Urothelium cell line (cell line): ENCODE measurements at regions not wholly inside any gene's neighbourhood (a gene's known extent, or its start where the extent isn't known, plus 50 kb on each side); places are given as distances from the start of the nearest gene placed in this dataset.

Experiments
- DNase-seq: peaks from one replicate; pipeline ENCODE4 v3.0.0; 2011; ENCODE audit warnings: low spot score, mixed read lengths
- FAIRE-seq: peaks from 2 replicates; lab custom pipeline; 2011; peaks lifted over from hg19 to GRCh38; lab: Jason Lieb, UNC

- FAIRE-seq (no peak), DNase-seq (no peak)
Observed at GRCh38 chr1:199149591-199149990, 510.8 kb downstream of the PTPRC start.

- FAIRE-seq (no peak), DNase-seq (no peak)
Observed at GRCh38 chr1:199150756-199151155, 511.9 kb downstream of the PTPRC start.

DNA sequence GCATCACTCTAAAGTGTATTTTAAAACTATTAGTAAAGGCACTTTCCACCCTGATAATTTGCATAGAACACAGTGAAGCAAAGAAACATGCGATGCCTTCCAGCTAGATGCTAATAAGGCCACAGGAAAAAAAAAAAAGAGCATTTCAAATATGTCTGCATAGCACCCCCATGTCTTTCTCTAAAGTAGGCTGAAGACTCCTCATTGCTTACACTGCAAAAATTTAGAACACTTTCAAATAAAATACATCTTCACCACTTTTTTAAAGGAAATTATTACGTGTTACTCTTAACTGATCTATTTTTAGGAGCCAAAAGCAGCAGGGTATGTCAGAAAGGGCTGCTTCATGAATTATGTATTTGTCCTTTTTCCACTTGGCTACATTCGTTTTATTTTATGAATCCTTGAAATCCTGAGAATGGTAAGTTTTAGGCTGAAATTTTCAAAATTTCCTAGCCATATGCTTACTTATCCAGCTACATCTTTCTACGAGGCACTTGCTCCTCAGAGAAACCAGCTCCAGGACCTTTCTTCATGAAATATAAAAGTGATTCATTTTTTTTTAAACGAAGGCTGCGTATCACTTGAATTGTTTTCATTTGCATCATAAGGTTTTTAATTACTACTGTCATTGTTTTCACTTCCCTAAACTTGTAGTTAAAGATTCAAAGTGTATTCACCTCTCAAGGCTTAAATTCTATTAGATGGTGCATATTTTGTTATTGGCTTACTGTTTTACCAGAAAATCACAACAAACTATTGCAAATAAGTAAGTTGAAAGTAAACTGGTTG is 513.0 kb downstream of the PTPRC start:
- no peak for DNase-seq
- no peak for FAIRE-seq

- no peak for FAIRE-seq
Observed at GRCh38 chr1:199152676-199153075, 513.8 kb downstream of the PTPRC start.

GRCh38 chr1:199155166-199156019 is 516.6 kb downstream of the PTPRC start:
- DNase-seq (no peak), FAIRE-seq (no peak)

More at GRCh38 chr1:199152676-199153075, 513.8 kb downstream of the PTPRC start:
- DNase-seq, result no peak

DNA sequence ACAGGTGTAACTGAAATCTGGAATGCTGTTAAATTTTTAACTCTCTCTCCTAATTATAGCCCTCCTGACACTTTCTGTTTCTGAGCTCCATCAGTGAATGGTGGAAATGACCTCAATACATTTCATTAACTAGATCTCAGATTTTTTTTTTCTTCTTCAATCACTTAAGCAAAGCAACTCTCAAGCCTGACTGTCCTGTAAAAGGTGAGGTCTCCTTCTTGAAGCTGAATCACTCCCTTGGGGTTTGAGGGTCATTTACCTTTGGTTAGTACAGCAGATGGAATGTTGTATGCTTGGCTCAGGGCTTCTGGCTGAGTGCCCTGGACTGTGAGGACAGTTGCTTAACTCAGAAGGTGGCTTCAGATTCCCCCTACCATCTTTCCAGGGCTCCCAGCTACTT is 518.7 kb downstream of the PTPRC start:
- DNase-seq (peak; percentile 30), FAIRE-seq (no peak)

- FAIRE-seq, result no peak
- no peak for DNase-seq
Observed at GRCh38 chr1:199160521-199161318, 521.9 kb downstream of the PTPRC start.

- no peak for FAIRE-seq
- DNase-seq, result no peak
Observed at GRCh38 chr1:199161319-199161680, 522.5 kb downstream of the PTPRC start.

GRCh38 chr1:199161766-199162303 is 523.0 kb downstream of the PTPRC start:
- no peak for FAIRE-seq
- DNase-seq, result no peak

DNA sequence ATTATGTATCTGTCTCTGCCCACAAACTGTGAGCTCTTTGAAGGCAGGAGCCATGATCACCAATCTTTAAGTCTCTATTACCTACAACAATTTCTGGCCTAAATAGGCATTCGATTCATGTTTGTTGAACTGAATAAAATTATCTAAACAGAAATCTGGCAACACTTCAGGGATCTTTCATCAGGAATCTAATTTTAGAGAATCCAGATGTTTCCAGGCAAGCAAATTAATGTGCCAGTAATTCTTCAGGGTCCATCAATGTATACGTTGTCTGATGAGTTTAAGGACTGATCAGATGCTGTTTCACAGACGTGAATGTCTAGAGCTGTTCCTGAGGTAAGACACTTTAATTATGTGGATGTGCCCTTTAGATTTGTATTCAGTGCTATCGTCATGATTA is 524.4 kb downstream of the PTPRC start:
- FAIRE-seq (no peak), DNase-seq (no peak)

GRCh38 chr1:199163670-199164069 is 524.8 kb downstream of the PTPRC start:
- DNase-seq (no peak), FAIRE-seq (no peak)

DNA sequence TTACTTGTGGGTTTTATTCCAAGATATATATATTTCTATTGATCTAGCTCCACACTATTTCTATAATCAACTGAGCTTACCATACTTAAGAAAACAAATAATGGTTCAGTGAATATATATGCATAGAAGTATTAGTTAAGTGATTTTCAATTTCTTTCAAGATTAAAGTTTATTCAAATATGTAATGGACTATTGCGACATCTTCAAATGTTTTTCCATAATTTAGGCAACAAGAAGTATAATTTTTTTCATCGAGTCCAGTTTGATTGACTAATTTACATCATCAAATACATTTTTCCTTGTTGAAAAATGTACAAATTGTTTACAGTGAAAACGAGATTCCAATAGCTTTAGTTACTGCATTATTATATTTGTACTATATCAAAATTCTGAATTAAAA is 528.6 kb downstream of the PTPRC start:
- DNase-seq (no peak), FAIRE-seq (no peak)

DNA sequence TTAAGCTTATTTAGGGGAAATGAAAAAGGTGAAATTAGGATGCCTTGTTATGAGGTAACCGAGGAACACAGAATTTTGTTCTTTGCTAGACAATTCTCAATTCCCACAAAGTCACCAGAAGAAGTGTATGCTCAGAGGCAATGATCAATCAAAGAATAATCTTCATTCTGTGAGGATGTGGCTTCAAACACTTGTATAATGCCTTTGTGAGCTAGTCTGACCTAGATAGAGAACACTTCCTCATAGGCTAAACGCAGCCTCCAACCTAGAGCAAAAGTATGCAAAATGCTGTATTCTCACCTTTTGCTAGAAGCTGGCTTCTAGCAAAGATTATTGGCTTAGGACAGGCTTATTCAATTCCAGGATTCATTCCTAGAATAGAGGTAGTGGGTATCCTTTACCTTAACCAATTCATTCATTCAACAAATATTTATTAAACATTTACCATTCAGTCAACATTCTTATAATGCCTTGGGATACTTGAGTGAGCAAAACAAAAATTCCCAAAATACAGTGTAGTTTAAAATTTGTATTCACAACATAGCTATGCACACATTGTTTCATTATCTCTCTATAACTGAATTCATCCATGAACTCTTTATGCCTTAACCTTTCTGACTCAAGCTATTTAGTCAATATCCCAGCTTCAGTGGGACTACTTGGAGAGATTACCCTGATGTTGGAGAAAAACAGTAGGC is 530.2 kb downstream of the PTPRC start:
- FAIRE-seq, result no peak
- no peak for DNase-seq

DNA sequence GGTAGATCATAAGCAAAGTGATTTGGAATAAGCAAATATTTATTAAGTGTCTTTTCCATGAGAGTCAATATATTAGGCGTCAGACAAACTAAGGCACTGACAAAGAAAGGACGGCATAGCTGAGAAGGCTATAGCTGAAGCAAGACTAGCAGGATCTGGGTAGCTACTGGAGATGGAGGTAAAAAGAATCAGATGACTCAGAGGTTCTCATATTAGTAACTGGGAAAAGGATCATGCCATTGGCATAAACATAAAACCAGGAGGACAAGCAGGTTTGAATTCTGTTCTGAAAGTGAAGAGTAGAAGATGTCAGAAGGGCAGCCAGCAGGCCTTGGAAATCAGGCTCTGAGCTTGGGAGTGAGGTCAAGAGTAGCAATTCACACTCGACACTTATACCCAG is 531.9 kb downstream of the PTPRC start:
- no peak for FAIRE-seq

GRCh38 chr1:199172171-199173124 is 533.6 kb downstream of the PTPRC start:
- DNase-seq (no peak), FAIRE-seq (no peak)

More for the DNA sequence above, 531.9 kb downstream of the PTPRC start:
- no peak for DNase-seq

GRCh38 chr1:199173356-199173755 is 534.5 kb downstream of the PTPRC start:
- no peak for DNase-seq
- no peak for FAIRE-seq

DNA sequence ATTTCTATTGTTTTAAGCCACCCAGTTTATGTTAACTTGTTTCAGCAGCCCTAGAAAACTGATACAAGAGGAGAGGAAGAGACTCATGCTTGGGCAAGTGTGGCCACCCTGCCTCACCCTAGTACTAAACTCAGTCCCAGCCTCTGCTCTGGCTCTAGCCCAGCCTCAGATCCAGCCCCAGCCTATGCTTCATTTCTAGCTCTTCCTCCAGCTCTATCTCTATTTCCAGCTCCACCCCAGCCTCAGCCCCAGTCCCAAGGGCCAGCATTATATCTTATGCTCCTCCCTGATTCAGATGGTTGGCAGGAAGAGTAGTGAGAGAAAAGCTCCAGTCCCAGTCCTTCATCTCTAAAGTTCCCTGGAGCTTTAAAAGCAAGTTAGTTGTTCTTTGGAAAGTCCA is 535.5 kb downstream of the PTPRC start:
- DNase-seq (no peak), FAIRE-seq (no peak)

DNA sequence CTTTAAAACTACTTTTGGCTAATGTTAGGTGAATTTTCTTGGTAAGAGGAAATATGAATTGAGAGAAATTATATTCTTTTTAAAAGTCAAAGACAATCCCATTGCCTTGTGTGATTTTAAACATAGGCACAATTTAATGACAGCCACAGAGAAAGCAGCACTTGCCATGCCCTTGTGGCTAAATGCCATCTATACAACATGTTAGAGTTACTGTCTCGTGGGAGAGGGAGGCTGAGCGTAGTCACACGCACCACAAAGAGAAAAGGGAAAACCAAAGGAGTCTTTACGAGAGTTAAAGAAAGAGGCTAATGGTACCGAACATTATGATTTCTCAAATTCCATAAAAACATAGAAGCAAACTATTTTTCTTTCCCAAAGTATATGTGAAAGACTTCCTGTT is 537.9 kb downstream of the PTPRC start:
- DNase-seq, result no peak
- FAIRE-seq, result no peak

- DNase-seq (no peak), FAIRE-seq (no peak)
Observed at GRCh38 chr1:199177241-199177640, 538.4 kb downstream of the PTPRC start.
